Body of pancreas (tissue), 4 donors: ENCODE measurements at regions not wholly inside any gene's neighbourhood (a gene's known extent, or its start where the extent isn't known, plus 50 kb on each side); places are given as distances from the start of the nearest gene placed in this dataset.

Experiments used
- CTCF ChIP-seq, 7 experiments: fragments of 450-650 bp in 4 of 7; fragments of 200-600 bp in 3 of 7; sonication (generic) in 3 of 7; IDR thresholded peaks; one replicate each; pipeline ENCODE4 v1.5.1; 2016 to 2019; ENCODE audit warnings: antibody characterized with exemption in 7 of 7
- POLR2A ChIP-seq, 3 donors: fragments of 450-650 bp; IDR thresholded peaks; one replicate each; pipeline ENCODE4 v1.6.1; 2016; ENCODE audit warnings: antibody characterized with exemption in 3 of 3, mild to moderate bottlenecking in 2 of 3

- TF ChIP-seq CTCF (IDR thresholded peaks at IDR 0.05) (no peak), POLR2A (IDR thresholded peaks at IDR 0.05) (no peak)
These were observed 212.1 kb upstream of the TNRC6C start for GRCh38 chr17:77746393-77746792.
